Hepatocyte (in vitro differentiated cells): ENCODE measurements at regions not wholly inside any gene's neighbourhood (a gene's known extent, or its start where the extent isn't known, plus 50 kb on each side); places are given as distances from the start of the nearest gene placed in this dataset.

ENCODE experiments used
- CTCF ChIP-seq: fragments of 200-600 bp; sonication (generic); IDR thresholded peaks from 2 replicates; pipeline ENCODE4 v1.5.1; 2016; ENCODE audit warnings: antibody characterized with exemption, mild to moderate bottlenecking; ENCODE audit not compliant: poor library complexity
- EZH2 ChIP-seq: fragments of 200-600 bp; sonication (generic); IDR thresholded peaks from 2 replicates; pipeline ENCODE4 v1.6.1; 2016; ENCODE audit warnings: antibody characterized with exemption, mild to moderate bottlenecking, borderline replicate concordance
- EZH2phosphoT487 ChIP-seq: fragments of 200-600 bp; sonication (generic); IDR thresholded peaks from one replicate; pipeline ENCODE4 v1.6.1; 2018; ENCODE audit warnings: antibody characterized with exemption, mild to moderate bottlenecking, low read depth, moderate library complexity; ENCODE audit not compliant: unreplicated experiment, severe bottlenecking

GRCh38 chr6:126724821-126725220 is 384.9 kb downstream of the CENPW start:
- no peak for TF ChIP-seq CTCF
- TF ChIP-seq EZH2phosphoT487: no peak
- no peak for TF ChIP-seq EZH2
